ENCODE measurements at regions not wholly inside any gene's neighbourhood (a gene's known extent, or its start where the extent isn't known, plus 50 kb on each side); places are given as distances from the start of the nearest gene placed in this dataset.

GRCh38 chr6:120627612-120628011 is 706.7 kb downstream of the TBC1D32 start:
- DNase-seq (ENCODE audit: low spot score): no peak

- no peak for DNase-seq (ENCODE audit: low spot score)
Observed at GRCh38 chr6:120622127-120622631, 712.1 kb downstream of the TBC1D32 start.

GRCh38 chr6:120620900-120621299 is 713.4 kb downstream of the TBC1D32 start:
- DNase-seq (ENCODE audit: low spot score): no peak

GRCh38 chr6:120615238-120615637 is 719.0 kb downstream of the TBC1D32 start:
- DNase-seq (ENCODE audit: low spot score): no peak

GRCh38 chr6:120614723-120615122 is 719.6 kb downstream of the TBC1D32 start:
- no peak for DNase-seq (ENCODE audit: low spot score)

GRCh38 chr6:120608826-120609225 is 725.5 kb downstream of the TBC1D32 start:
- no peak for DNase-seq (ENCODE audit: low spot score)

GRCh38 chr6:120606743-120607142 is 727.5 kb downstream of the TBC1D32 start:
- DNase-seq (ENCODE audit: low spot score): no peak

GRCh38 chr6:120604510-120604909 is 729.8 kb downstream of the TBC1D32 start:
- no peak for DNase-seq (ENCODE audit: low spot score)

GRCh38 chr6:120590611-120591010 is 743.7 kb downstream of the TBC1D32 start:
- no peak for DNase-seq (ENCODE audit: low spot score)

GRCh38 chr6:120588424-120588823 is 745.9 kb downstream of the TBC1D32 start:
- no peak for DNase-seq (ENCODE audit: low spot score)

GRCh38 chr6:120587381-120587780 is 746.9 kb downstream of the TBC1D32 start:
- DNase-seq (ENCODE audit: low spot score): no peak

- DNase-seq (ENCODE audit: low spot score): no peak
Observed at GRCh38 chr6:120584111-120584760, 750.0 kb downstream of the TBC1D32 start.

- DNase-seq (ENCODE audit: low spot score): no peak
Observed at GRCh38 chr6:120576061-120576460, 758.2 kb downstream of the TBC1D32 start.

GRCh38 chr6:120569714-120570113 is 764.6 kb downstream of the TBC1D32 start:
- DNase-seq (ENCODE audit: low spot score): no peak

- no peak for DNase-seq (ENCODE audit: low spot score)
Observed at GRCh38 chr6:120564779-120565178, 769.5 kb downstream of the TBC1D32 start.

GRCh38 chr6:120558294-120558693 is 776.0 kb downstream of the TBC1D32 start:
- DNase-seq (ENCODE audit: low spot score): no peak

GRCh38 chr6:120557554-120557953 is 776.7 kb downstream of the TBC1D32 start:
- no peak for DNase-seq (ENCODE audit: low spot score)

- no peak for DNase-seq (ENCODE audit: low spot score)
Observed at GRCh38 chr6:120556491-120556890, 777.8 kb downstream of the TBC1D32 start.

GRCh38 chr6:120553353-120553752 is 780.9 kb downstream of the TBC1D32 start:
- DNase-seq (ENCODE audit: low spot score): no peak

GRCh38 chr6:120545353-120545752 is 788.9 kb downstream of the TBC1D32 start:
- DNase-seq (ENCODE audit: low spot score): no peak

- DNase-seq (ENCODE audit: low spot score): no peak
Observed at GRCh38 chr6:120534954-120535353, 799.3 kb downstream of the TBC1D32 start.

GRCh38 chr6:120526576-120526975 is 807.7 kb downstream of the TBC1D32 start:
- no peak for DNase-seq (ENCODE audit: low spot score)

- DNase-seq (ENCODE audit: low spot score): no peak
Observed at GRCh38 chr6:120514544-120514943, 819.7 kb downstream of the TBC1D32 start.

GRCh38 chr6:120511712-120512111 is 822.6 kb downstream of the TBC1D32 start:
- no peak for DNase-seq (ENCODE audit: low spot score)

Data from D341Med (cell line).